Activated T-cell treated with anti-CD3 and anti-CD28 coated beads, Interleukin-2, amount 50 U/mL, for 4 hours (primary cell): ENCODE measurements at regions not wholly inside any gene's neighbourhood (a gene's known extent, or its start where the extent isn't known, plus 50 kb on each side); places are given as distances from the start of the nearest gene placed in this dataset.
A peak's percentile ranks its signal among the peaks of the same experiment; 100 is the strongest.

Experiments used
- ATAC-seq, 2 donors: fragments of 200-7000 bp; cut with Tn5 transposase; one replicate each; pipeline ENCODE4 v1.10.0; 2021
- DNase-seq: peaks from one replicate; pipeline ENCODE4 v3.0.0-alpha.2; 2020
- H3K27me3 Mint-ChIP-seq: one replicate; pipeline ENCODE4 v1.8.0; 2021; ENCODE audit warnings: low read depth, mixed read lengths
- H3K36me3 Mint-ChIP-seq: one replicate; pipeline ENCODE4 v1.8.0; 2022; ENCODE audit warnings: mixed read lengths; ENCODE audit not compliant: insufficient read depth
- H3K4me1 Mint-ChIP-seq: one replicate; pipeline ENCODE4 v1.8.0; 2021; ENCODE audit warnings: low read depth, mixed read lengths
- H3K4me3 Mint-ChIP-seq: one replicate; pipeline ENCODE4 v1.8.0; 2021; ENCODE audit warnings: mild to moderate bottlenecking, moderate library complexity, mixed read lengths
- H3K9me3 Mint-ChIP-seq: one replicate; pipeline ENCODE4 v1.8.0; 2021; ENCODE audit warnings: mixed read lengths

DNA sequence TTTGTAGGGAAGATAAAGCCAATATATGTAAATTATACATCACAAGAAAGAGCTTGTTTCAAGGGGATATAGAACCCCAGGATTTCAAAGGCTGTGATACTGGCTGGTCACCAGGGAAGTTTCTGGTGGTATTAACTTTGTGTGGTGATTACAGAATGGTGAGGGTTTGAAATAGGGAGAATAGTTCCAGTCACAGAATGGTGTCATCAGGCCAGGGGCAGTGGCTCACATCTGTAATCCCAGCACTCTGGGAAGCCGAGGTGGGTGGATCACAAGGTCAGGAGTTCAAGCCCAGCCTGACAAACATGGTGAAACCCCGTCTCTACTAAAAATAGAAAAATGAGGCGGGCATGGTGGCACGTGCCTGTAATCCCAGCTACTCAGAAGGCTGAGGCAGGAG lies 183.8 kb upstream of the XYLT1 start:
- H3K27me3 Mint-ChIP-seq = peaks cover 16% of the 10 kb centered on the region
- DNase-seq (no peak), ATAC-seq (no peak)
- H3K9me3 Mint-ChIP-seq = no peaks in the 10 kb centered on the region
- no peaks in the 10 kb centered on the region for H3K4me1 Mint-ChIP-seq
- no peak overlapping the region for H3K4me3 Mint-ChIP-seq
- no peaks in the 10 kb centered on the region for H3K36me3 Mint-ChIP-seq

DNA sequence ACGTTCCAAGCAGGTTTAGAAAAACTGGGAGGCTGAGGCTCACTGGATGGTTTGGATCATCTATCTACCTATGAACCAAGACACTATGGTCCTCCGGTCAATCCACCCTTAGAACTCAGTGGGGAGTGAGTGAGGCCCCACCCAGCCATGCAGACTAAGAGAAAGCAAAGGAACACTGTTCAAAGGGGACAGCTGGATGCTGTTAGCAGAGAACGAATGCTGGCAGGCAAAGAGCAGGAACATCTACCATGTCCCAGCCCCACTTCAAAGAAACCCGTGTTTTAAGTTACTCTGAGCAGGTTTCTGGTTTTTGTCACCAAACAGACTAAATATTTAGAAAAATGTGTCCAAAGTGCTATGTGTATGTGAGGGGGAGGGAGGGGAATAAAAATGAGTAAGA lies 183.4 kb upstream of the XYLT1 start:
- H3K4me3 Mint-ChIP-seq = no peak overlapping the region
- peaks cover 16% of the 10 kb centered on the region for H3K27me3 Mint-ChIP-seq
- H3K9me3 Mint-ChIP-seq = no peaks in the 10 kb centered on the region
- DNase-seq (no peak), ATAC-seq (no peak)
- no peaks in the 10 kb centered on the region for H3K36me3 Mint-ChIP-seq
- H3K4me1 Mint-ChIP-seq = no peaks in the 10 kb centered on the region

DNA sequence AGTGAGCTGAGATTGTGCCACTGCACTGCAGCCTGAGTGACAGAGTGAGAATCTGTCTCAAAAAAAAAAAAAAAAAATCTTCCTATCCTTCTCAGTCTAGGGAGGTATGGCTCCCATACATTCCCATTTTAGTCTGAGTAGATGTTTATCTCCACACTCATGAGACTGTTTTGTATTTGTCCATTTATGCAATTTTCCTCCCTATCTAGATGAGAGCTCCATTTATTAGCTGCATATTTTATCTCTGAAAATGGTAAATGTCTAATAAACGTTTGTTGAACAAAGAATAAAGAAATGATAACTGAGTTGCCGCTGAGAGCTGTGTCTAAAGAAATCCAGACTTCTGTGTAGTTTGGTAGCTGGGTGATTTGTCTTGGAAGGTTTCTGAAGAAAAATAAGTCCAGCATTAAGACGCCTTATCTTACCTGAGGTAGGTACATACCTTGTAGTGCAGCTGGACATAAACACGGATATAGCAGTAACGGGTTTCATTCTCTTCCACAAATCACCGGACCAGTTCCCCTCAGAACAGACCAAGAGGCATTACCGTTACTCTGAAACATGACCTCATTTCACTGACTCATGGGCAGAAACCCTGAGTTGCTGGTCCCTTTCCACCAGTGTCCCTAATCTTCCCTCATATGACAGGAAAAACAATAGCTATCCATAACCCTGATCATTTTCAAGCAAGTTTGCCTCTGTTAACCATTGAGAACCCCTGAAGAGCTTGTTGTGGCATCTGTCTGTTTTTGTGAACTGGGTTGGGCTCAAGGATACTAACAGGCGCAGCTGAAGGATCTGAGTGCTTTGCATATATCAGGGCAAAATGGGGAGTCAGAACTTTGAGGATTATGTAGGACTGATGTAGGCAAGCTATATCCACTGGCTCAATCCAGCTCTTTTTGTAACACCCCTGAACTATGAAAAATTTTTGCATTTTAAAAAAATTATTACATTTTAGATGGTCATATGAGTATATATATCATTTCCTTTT lies 177.4 kb upstream of the XYLT1 start:
- Mint-ChIP-seq H3K36me3 (no peaks in the 10 kb centered on the region), H3K4me3 (no peak overlapping the region), H3K27me3 (peaks cover 12% of the 10 kb centered on the region), H3K4me1 (no peaks in the 10 kb centered on the region), H3K9me3 (peaks cover 4% of the 10 kb centered on the region)
- DNase-seq = no peak
- ATAC-seq = no peak

DNA sequence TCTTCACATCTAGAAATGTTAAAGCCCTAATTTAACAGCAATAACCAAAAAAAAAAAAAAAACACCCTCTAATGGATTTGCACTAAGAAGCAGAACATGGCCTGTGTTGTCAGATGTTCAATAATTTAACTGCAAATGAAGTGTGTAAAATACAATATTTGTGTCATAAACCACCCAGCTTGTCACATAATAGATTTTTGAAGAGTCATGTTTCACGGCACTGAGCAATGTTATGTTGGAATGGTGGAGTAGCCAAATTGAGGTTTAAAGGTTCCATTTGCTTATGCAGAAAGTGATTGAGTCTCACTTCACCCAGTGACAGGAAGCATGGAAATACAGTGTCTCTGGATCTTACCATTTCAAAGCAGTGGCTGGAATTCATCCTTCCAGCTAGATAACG lies 173.2 kb upstream of the XYLT1 start:
- ATAC-seq (no peak), DNase-seq (no peak)
- no peak overlapping the region for H3K4me3 Mint-ChIP-seq
- no peaks in the 10 kb centered on the region for H3K36me3 Mint-ChIP-seq
- H3K27me3 Mint-ChIP-seq = peaks cover 12% of the 10 kb centered on the region
- H3K4me1 Mint-ChIP-seq = no peaks in the 10 kb centered on the region
- H3K9me3 Mint-ChIP-seq = peaks cover 4% of the 10 kb centered on the region

DNA sequence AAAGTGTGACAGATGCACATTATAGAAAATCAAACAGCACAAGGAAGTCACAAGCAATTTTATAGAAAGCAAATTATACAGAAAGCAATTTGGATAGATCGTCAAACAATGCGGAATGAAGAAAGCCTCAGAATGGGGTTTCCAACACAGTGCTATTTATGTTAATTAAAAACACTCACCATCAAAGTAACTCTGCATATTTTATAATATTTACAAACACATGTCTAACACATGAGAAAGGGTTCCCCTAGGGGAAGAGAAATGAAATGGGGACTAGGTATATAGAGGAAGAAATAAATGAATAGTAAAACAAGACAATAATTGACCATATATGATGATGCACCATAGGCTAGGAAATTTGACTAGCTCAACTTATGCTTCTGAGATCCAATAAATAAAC lies 171.2 kb upstream of the XYLT1 start:
- Mint-ChIP-seq H3K4me3 (no peak overlapping the region), H3K4me1 (no peaks in the 10 kb centered on the region), H3K9me3 (peaks cover 16% of the 10 kb centered on the region), H3K27me3 (peaks cover 13% of the 10 kb centered on the region), H3K36me3 (no peaks in the 10 kb centered on the region)
- ATAC-seq (no peak), DNase-seq (no peak)

DNA sequence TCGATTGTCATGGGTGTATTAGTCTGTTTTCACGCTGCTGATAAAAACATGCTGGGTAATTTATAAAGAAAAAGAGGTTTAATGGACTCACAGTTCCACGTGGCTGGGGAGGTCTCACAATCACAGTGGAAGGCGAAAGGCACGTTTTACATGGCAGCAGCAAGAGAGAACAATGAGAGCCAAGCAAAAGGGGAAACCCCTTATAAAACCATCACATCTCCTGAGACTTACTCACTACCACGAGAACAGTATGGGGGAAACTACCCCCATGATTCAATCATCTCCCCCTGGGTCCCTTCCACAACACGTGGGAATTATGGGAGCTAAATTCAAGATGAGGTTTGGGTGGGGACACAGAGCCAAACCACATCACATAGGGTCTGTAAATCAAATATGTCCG lies 167.4 kb upstream of the XYLT1 start:
- H3K9me3 Mint-ChIP-seq = peaks cover 16% of the 10 kb centered on the region
- no peak overlapping the region for H3K4me3 Mint-ChIP-seq
- no peaks in the 10 kb centered on the region for H3K36me3 Mint-ChIP-seq
- no peaks in the 10 kb centered on the region for H3K4me1 Mint-ChIP-seq
- DNase-seq (no peak), ATAC-seq (peak in 1 of 2 donors; percentile 35)
- peaks cover 13% of the 10 kb centered on the region for H3K27me3 Mint-ChIP-seq

DNA sequence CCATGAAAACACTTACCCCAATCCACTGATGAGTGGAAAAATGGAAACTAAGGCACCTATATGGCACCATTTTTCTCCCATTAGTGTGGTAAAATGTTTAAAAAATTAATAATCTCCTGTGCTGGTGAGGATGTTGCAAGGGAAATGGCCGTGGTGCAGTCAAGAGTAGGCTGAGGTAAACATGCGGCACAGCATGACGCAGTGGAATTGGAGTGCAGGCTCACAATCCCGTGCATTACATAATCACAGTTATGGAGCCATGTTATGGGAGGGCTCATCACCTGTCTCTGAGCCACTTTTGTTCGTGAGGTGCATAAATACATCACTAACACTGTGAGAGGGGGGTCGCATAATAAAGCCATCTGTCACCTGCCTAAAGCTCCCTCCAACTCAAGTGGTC lies 164.4 kb upstream of the XYLT1 start:
- no peak for DNase-seq
- H3K9me3 Mint-ChIP-seq = peaks cover 16% of the 10 kb centered on the region
- no peaks in the 10 kb centered on the region for H3K36me3 Mint-ChIP-seq
- ATAC-seq = no peak
- peaks cover 12% of the 10 kb centered on the region for H3K27me3 Mint-ChIP-seq
- no peaks in the 10 kb centered on the region for H3K4me1 Mint-ChIP-seq
- H3K4me3 Mint-ChIP-seq = no peak overlapping the region

DNA sequence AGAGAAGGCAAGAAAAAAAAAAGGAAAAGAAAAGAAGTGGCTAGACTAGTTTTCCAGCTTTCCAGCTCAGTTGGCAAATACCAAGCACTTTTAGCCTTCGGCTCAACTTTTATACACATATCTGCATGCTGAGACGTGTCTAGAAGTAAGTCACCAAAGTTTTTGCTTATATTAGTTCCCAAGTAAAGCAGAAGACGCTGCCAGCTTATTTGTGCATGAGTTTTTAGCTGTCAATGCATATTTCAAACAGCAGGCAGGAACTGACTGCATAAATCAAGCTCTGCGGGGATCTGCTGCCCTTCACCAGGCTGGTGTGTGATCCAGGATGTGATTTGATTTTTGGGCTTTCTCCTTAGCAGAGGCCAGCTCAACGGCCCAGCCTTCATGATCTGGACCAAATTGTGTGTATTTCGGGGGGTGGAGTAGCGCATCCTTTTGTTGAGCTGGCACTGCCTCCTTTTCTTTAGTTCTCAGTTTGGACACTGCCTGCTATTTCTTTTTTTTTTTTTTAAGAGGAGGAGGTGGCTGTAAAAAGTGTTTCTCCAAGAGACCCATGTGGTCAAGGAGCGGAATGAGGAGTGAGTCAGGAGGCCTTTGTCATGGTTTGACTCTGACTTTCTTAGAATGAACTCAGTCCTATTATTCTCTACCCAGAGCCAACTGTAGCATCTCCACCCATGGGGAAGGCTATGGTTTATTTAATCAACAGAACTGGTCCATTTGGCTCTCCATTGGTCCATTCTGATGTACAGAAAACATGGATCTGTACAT lies 162.6 kb upstream of the XYLT1 start:
- ATAC-seq = no peak

DNA sequence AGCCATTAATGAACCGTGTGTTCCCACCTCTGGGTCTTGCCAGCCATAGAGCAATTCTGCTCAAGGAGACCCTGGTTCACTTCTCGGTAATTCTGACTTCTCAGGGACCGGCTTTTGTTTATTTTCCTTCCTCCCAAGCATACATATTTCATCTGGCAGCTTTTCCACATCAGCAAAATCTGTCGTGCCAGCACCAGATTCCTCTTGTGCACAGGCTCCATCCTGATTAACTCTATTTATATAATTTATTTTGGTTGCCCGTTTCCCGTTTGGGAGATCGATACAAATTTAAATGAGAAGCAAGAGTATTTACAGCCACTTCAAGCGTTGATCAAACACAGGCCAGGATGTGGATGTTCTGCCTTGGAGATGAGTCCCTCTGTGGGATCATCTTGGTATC lies 161.9 kb upstream of the XYLT1 start:
- ATAC-seq = no peak
- Mint-ChIP-seq H3K4me3 (no peak overlapping the region), H3K27me3 (peaks cover 15% of the 10 kb centered on the region)

More for the DNA sequence above, 162.6 kb upstream of the XYLT1 start:
- no peak for DNase-seq
- no peak overlapping the region for H3K4me3 Mint-ChIP-seq
- H3K4me1 Mint-ChIP-seq = no peaks in the 10 kb centered on the region
- H3K27me3 Mint-ChIP-seq = peaks cover 15% of the 10 kb centered on the region
- no peaks in the 10 kb centered on the region for H3K36me3 Mint-ChIP-seq
- peaks cover 12% of the 10 kb centered on the region for H3K9me3 Mint-ChIP-seq

DNA sequence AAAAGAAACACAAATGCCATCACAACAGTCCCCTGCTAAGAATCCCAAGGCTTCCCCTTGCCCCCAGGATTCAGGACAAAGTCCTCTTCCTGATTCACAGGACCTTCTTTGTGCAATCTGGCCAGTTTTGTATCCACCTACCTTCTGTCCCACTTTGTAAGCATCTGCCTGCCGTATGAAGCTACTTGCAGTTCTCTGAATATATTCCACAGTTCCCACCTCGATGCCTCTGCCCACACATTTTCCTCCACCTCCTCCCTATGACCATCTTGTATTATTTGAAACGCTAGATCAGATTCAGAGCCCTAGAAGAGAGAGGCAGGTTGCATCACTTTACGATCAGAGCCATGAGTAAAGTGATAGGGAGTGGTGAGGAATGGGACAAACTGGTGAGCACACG lies 159.2 kb upstream of the XYLT1 start:
- Mint-ChIP-seq H3K4me1 (no peaks in the 10 kb centered on the region), H3K36me3 (no peaks in the 10 kb centered on the region), H3K9me3 (peaks cover 26% of the 10 kb centered on the region), H3K4me3 (no peak overlapping the region), H3K27me3 (peaks cover 18% of the 10 kb centered on the region)
- no peak for ATAC-seq
- DNase-seq = no peak

More for the DNA sequence above, 161.9 kb upstream of the XYLT1 start:
- DNase-seq = no peak
- H3K9me3 Mint-ChIP-seq = peaks cover 9% of the 10 kb centered on the region
- no peaks in the 10 kb centered on the region for H3K4me1 Mint-ChIP-seq
- H3K36me3 Mint-ChIP-seq = no peaks in the 10 kb centered on the region

DNA sequence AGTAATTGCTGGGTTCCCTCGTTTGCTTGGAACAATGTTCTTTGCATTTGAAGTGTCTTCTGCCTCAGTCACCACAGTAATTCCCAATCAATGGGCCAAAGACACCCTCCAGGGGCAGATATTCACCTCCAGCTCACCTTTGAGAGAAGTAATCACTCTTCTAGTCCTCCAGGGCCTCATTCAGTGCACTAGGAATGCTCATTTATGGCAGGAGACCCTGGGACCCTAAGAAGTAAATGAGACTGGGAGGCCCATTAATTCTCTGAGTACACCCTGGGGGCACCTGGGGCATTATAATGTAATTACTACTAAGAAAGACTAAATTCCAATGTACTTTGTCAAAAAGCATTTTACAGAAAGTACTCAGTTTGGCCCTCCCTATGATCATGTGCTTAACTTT lies 158.2 kb upstream of the XYLT1 start:
- Mint-ChIP-seq H3K36me3 (no peaks in the 10 kb centered on the region), H3K4me3 (no peak overlapping the region), H3K27me3 (peaks cover 18% of the 10 kb centered on the region), H3K9me3 (peaks cover 26% of the 10 kb centered on the region), H3K4me1 (no peaks in the 10 kb centered on the region)
- ATAC-seq (no peak), DNase-seq (no peak)

DNA sequence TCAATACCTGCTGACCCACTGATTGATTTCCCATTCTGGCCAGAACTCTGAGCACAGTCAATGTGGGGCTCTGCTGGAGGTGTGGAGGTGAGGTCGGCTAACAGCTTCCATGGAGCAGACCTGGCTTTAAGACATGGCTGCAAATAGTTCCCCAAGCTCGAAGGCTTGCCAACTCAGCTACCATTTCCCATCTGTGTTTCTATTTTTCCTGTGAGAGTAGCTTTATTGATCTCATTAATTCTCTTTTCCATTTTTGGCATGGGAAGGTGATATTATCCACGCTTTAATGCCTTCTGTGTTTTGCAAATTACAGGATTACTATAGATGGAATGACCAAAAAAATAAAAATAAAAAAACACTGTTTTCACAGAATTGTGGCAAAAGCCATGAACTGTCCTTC lies 151.6 kb upstream of the XYLT1 start:
- Mint-ChIP-seq H3K4me3 (no peak overlapping the region), H3K4me1 (no peaks in the 10 kb centered on the region), H3K9me3 (peaks cover 20% of the 10 kb centered on the region), H3K36me3 (no peaks in the 10 kb centered on the region), H3K27me3 (peaks cover 3% of the 10 kb centered on the region)
- ATAC-seq (no peak), DNase-seq (no peak)

DNA sequence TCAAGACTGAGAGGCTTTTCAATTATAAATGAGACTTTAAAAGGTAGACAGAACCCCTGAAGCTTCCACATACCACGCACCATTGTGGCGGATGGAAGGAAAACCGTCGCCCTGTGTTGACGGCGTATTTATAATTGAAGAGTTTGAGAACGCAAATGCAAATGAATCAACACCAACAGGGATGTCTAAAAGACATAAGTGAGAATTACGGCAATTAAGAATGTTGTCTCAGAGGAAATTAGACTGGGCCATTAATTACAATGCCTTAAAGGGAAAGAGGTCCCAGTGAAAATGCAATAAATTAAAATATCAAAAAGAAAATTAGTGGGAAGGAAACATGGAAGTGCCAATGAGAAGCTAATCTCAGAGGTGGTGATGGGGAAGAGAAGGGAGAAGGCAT lies 148.5 kb upstream of the XYLT1 start:
- DNase-seq (no peak), ATAC-seq (no peak)
- H3K4me1 Mint-ChIP-seq = no peaks in the 10 kb centered on the region
- H3K36me3 Mint-ChIP-seq = no peaks in the 10 kb centered on the region
- H3K27me3 Mint-ChIP-seq = no peaks in the 10 kb centered on the region
- no peaks in the 10 kb centered on the region for H3K9me3 Mint-ChIP-seq
- H3K4me3 Mint-ChIP-seq = no peak overlapping the region

DNA sequence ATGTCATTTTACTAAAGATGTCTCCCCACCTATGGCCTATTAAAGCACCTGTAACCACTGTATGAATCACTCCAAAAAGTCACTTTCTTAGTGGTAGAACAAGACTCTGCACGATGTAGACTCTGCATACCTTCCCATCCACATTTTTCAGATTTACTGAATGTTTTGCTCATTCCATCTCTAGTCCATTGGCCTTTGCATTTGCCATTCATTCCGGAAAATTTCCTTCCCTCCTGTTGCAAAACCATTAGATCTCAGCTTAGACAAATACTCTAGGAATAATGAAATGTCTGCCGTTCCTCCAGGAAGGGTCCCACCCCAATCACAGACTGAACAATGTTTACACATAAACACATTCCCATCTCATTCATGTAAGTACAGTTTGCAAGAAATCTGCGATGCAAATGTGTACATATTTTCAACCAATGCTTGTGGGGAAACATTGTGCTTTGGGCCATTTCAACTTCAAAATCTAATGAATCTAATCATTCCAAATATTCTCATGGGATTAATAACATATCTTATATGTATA lies 146.3 kb upstream of the XYLT1 start:
- ATAC-seq (no peak), DNase-seq (no peak)
- no peaks in the 10 kb centered on the region for H3K36me3 Mint-ChIP-seq
- H3K4me3 Mint-ChIP-seq = no peak overlapping the region
- no peaks in the 10 kb centered on the region for H3K27me3 Mint-ChIP-seq
- no peaks in the 10 kb centered on the region for H3K9me3 Mint-ChIP-seq
- H3K4me1 Mint-ChIP-seq = no peaks in the 10 kb centered on the region
